Ishikawa (cell line): ENCODE measurements at regions not wholly inside any gene's neighbourhood (a gene's known extent, or its start where the extent isn't known, plus 50 kb on each side); places are given as distances from the start of the nearest gene placed in this dataset.

Experiments
- CEBPB ChIP-seq: IDR thresholded peaks from 2 replicates; pipeline ENCODE4 v1.6.1; 2012
- CREB1 ChIP-seq: IDR thresholded peaks from 2 replicates; pipeline ENCODE4 v1.6.1; 2012; ENCODE audit warnings: low read depth
- EGR1 ChIP-seq: IDR thresholded peaks from 2 replicates; pipeline ENCODE4 v1.6.1; 2012
- EP300 ChIP-seq: IDR thresholded peaks from 2 replicates; pipeline ENCODE4 v1.6.1; 2012; ENCODE audit warnings: borderline replicate concordance
- FOXM1 ChIP-seq: IDR thresholded peaks from 2 replicates; pipeline ENCODE4 v1.6.1; 2012; ENCODE audit warnings: low read depth, borderline replicate concordance
- NFIC ChIP-seq: IDR thresholded peaks from 2 replicates; pipeline ENCODE4 v1.6.1; 2012
- RAD21 ChIP-seq: IDR thresholded peaks from 2 replicates; pipeline ENCODE4 v1.6.1; 2012; ENCODE audit warnings: low read depth
- TAF1 ChIP-seq: IDR thresholded peaks from 2 replicates; pipeline ENCODE4 v1.6.1; 2012; ENCODE audit warnings: low read depth, mild to moderate bottlenecking
- TCF12 ChIP-seq: IDR thresholded peaks from 2 replicates; pipeline ENCODE4 v1.6.1; 2012; ENCODE audit warnings: low read depth
- TEAD4 ChIP-seq: IDR thresholded peaks from 2 replicates; pipeline ENCODE4 v1.6.1; 2012
- YY1 ChIP-seq: IDR thresholded peaks from 2 replicates; pipeline ENCODE4 v1.6.1; 2012; ENCODE audit warnings: low read depth
- ZBTB7A ChIP-seq: IDR thresholded peaks from 2 replicates; pipeline ENCODE4 v1.6.1; 2012; ENCODE audit warnings: low read depth
- TF ChIP-seq, protein P1 (sequence below): IDR thresholded peaks from 2 replicates; pipeline ENCODE4 v1.6.1; 2012; ENCODE audit warnings: low read depth, mild to moderate bottlenecking
- TF ChIP-seq, protein P2 (sequence below): IDR thresholded peaks from 2 replicates; pipeline ENCODE4 v1.6.1; 2012
- TF ChIP-seq, protein P3 (sequence below): IDR thresholded peaks from 2 replicates; pipeline ENCODE4 v1.6.1; 2012

DNA sequence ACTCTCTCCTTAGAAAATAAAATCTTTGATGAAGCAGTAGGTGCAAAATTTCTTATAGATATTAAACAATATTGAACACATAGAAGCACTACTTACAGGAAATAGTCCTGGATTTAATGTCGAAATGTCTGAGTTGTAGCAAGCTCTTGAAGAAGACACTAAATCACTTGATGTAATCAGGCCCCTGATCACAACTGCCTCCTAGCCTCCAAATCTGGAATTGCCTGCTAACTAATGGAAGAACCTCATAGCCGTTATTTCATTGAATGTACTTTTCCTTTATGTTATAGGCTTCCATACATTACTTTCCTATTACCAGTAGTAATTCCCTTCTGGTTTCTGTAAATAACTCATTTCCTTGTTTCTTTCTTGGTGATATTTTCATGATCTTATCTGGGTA is 675.7 kb upstream of the CHRM3 start:
- peak; percentile 28; the same call in 1 of the 2 replicates for TF ChIP-seq RAD21
- no peak for TF ChIP-seq EGR1

DNA sequence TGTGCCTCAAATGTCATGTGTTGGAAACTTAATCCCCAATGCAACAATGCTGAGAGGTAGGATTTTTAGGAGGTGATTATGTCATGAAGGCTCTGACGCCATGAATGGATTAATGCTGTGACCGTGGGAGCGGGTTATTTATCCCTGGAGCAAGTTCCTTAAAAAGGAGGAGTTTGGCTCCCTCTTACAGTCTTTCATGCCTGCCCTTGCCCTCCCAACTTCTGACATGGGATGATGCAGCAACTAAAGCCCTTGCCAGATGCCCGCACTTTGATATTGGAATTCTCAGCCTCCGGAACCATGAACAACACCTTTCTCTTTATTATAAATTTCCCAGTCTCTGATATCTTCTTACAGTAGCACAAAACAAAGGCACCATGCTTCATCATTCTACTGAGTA is 685.3 kb upstream of the CHRM3 start:
- TF ChIP-seq CEBPB = no peak
- TF ChIP-seq, protein P1, sequence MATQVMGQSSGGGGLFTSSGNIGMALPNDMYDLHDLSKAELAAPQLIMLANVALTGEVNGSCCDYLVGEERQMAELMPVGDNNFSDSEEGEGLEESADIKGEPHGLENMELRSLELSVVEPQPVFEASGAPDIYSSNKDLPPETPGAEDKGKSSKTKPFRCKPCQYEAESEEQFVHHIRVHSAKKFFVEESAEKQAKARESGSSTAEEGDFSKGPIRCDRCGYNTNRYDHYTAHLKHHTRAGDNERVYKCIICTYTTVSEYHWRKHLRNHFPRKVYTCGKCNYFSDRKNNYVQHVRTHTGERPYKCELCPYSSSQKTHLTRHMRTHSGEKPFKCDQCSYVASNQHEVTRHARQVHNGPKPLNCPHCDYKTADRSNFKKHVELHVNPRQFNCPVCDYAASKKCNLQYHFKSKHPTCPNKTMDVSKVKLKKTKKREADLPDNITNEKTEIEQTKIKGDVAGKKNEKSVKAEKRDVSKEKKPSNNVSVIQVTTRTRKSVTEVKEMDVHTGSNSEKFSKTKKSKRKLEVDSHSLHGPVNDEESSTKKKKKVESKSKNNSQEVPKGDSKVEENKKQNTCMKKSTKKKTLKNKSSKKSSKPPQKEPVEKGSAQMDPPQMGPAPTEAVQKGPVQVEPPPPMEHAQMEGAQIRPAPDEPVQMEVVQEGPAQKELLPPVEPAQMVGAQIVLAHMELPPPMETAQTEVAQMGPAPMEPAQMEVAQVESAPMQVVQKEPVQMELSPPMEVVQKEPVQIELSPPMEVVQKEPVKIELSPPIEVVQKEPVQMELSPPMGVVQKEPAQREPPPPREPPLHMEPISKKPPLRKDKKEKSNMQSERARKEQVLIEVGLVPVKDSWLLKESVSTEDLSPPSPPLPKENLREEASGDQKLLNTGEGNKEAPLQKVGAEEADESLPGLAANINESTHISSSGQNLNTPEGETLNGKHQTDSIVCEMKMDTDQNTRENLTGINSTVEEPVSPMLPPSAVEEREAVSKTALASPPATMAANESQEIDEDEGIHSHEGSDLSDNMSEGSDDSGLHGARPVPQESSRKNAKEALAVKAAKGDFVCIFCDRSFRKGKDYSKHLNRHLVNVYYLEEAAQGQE = no peak
- no peak for TF ChIP-seq EGR1
- TF ChIP-seq FOXM1 = no peak
- no peak for TF ChIP-seq YY1
- no peak for TF ChIP-seq TCF12
- TF ChIP-seq RAD21 = no peak
- no peak for TF ChIP-seq CREB1
- TF ChIP-seq TAF1 = no peak
- TF ChIP-seq EP300 = no peak
- TF ChIP-seq TEAD4 = no peak
- no peak for TF ChIP-seq NFIC
- TF ChIP-seq, protein P2, sequence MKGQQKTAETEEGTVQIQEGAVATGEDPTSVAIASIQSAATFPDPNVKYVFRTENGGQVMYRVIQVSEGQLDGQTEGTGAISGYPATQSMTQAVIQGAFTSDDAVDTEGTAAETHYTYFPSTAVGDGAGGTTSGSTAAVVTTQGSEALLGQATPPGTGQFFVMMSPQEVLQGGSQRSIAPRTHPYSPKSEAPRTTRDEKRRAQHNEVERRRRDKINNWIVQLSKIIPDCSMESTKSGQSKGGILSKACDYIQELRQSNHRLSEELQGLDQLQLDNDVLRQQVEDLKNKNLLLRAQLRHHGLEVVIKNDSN = no peak
- TF ChIP-seq, protein P3, sequence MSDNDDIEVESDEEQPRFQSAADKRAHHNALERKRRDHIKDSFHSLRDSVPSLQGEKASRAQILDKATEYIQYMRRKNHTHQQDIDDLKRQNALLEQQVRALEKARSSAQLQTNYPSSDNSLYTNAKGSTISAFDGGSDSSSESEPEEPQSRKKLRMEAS = no peak
- no peak for TF ChIP-seq ZBTB7A

DNA sequence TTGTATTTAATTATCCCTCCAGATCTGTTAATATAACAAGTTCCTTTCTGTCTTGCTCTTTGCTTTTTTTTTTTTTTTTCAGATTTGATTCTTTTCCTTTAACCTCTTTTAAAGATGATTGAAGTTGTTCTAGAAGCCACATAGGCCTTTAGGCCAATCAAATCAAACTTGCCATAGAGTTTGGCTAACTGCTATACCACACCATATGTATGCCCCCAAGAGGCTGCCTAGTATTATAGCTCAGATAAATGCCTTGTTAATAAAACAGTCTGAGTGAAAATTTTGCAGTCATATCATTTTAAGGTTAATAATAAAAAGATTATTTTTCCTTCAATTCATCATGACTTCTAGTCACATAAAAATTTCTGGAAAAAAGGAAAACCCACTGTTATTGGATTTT is 696.0 kb upstream of the CHRM3 start:
- TF ChIP-seq ZBTB7A = no peak
- peak; percentile 55 for TF ChIP-seq RAD21

DNA sequence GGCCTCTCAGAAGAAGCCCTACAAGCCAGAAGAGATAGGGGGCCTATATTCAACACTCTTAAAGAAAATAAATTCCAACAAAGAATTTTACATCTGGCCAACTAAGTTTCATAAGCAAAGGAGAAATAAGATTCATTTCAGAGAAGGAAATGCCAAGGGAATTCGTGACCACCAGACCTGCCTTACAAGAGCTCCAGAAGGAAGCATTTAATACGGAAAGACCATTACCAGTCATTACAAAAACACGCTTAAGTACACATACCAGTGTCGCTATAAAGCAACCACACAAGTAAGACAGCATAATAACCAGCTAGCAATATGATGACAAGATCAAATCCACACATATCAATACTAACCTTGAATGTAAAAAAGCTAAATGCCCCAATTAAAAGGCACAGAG is 704.9 kb upstream of the CHRM3 start:
- no peak for TF ChIP-seq TCF12
- TF ChIP-seq, protein P3 = no peak
- no peak for TF ChIP-seq EP300
- TF ChIP-seq NFIC = no peak
- no peak for TF ChIP-seq CREB1
- no peak for TF ChIP-seq CEBPB
- TF ChIP-seq, protein P2 = no peak
- no peak for TF ChIP-seq RAD21
- TF ChIP-seq, protein P1 = no peak
- no peak for TF ChIP-seq TAF1
- no peak for TF ChIP-seq EGR1
- no peak for TF ChIP-seq YY1

DNA sequence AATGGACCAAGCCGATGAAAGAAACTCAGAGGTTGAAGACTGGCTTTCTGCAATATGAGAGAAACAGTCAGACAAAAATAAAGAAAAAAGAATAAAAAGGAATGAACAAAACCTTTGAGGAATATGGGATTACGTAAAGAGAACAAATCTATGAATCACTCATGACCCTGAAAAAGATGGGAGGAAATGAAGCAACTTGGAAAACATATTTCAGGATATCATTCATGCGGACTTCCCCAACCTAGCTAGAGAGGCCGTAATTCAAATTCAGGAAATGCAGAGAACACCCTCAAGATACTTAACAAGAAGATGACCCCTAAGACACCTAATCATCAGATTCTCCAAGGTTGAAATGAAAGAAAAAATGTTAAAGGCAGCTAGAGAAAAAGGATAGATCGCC is 705.3 kb upstream of the CHRM3 start:
- no peak for TF ChIP-seq NFIC
- TF ChIP-seq, protein P1 = no peak
- TF ChIP-seq YY1 = no peak
- no peak for TF ChIP-seq EP300
- TF ChIP-seq, protein P2 = no peak
- TF ChIP-seq ZBTB7A = no peak
- TF ChIP-seq RAD21 = no peak
- TF ChIP-seq TEAD4 = no peak
- no peak for TF ChIP-seq FOXM1
- no peak for TF ChIP-seq EGR1
- TF ChIP-seq TAF1 = no peak
- no peak for TF ChIP-seq TCF12
- TF ChIP-seq, protein P3 = no peak
- TF ChIP-seq CREB1 = no peak
- TF ChIP-seq CEBPB = no peak
